ENCODE measurements at regions not wholly inside any gene's neighbourhood (a gene's known extent, or its start where the extent isn't known, plus 50 kb on each side); places are given as distances from the start of the nearest gene placed in this dataset.
A peak's percentile ranks its signal among the peaks of the same experiment; 100 is the strongest.
"Not testable (repeated sequence)": the region's sequence is repeated elsewhere in the genome, so short reads cannot be mapped to it uniquely, and the experiment has no call there.

- Histone ChIP-seq H4K20me1 (ENCODE audit: low read depth) (no peaks in the 10 kb centered on the region), H2AFZ (replicated peaks) (no peak overlapping the region), H3K9me3 (ENCODE audit: low read depth) (no peaks in the 10 kb centered on the region), H3K9ac (no peak overlapping the region), H3F3A (ENCODE audit: low read depth) (no peaks in the 10 kb centered on the region), H3K4me1 (no peaks in the 10 kb centered on the region), H3K4me2 (no peak overlapping the region), H3K27ac (no peak overlapping the region), H3K36me3 (no peaks in the 10 kb centered on the region), H3K27me3 (no peaks in the 10 kb centered on the region), H3K4me3 (no peak overlapping the region), H3K79me2 (ENCODE audit: low read depth) (no peaks in the 10 kb centered on the region)
- Mint-ChIP-seq H3K4me3 (no peak overlapping the region), H3K9me3 (peaks cover 8% of the 10 kb centered on the region), H3K27me3 (ENCODE audit: insufficient read depth, low read depth) (peaks cover 2% of the 10 kb centered on the region), H3K4me1 (no peaks in the 10 kb centered on the region), H3K27ac (no peak overlapping the region), H3K36me3 (no peaks in the 10 kb centered on the region)
- TF ChIP-seq EZH2 (IDR thresholded peaks at IDR 0.05) (no peak), EZH2phosphoT487 (IDR thresholded peaks at IDR 0.05) (no peak)
- DNase-seq (ENCODE audit: low spot score), result no peak
Observed at GRCh38 chr4:187692626-187693025, 302.9 kb upstream of the ZFP42 start.

GRCh38 chr4:187695531-187695930 lies 300.0 kb upstream of the ZFP42 start:
- H3K4me3 ChIP-seq; H3K4me1 ChIP-seq; H3K9me3 ChIP-seq (ENCODE audit: low read depth); DNase-seq (ENCODE audit: low spot score); H3K36me3 ChIP-seq; H3K27ac ChIP-seq; H3K27ac Mint-ChIP-seq; H3K9ac ChIP-seq; H3K79me2 ChIP-seq (ENCODE audit: low read depth); H3K27me3 Mint-ChIP-seq (ENCODE audit: insufficient read depth, low read depth); H2AFZ ChIP-seq (replicated peaks); H4K20me1 ChIP-seq (ENCODE audit: low read depth); H3K27me3 ChIP-seq; H3F3A ChIP-seq (ENCODE audit: low read depth); H3K4me3 Mint-ChIP-seq; H3K4me1 Mint-ChIP-seq; H3K36me3 Mint-ChIP-seq; H3K4me2 ChIP-seq: not testable (repeated sequence)
- H3K9me3 Mint-ChIP-seq, result peaks cover 12% of the 10 kb centered on the region

GRCh38 chr4:187711586-187711985 lies 284.0 kb upstream of the ZFP42 start:
- no peak for DNase-seq (ENCODE audit: low spot score)
- Histone ChIP-seq H3K9ac (no peak overlapping the region), H3K4me1 (no peaks in the 10 kb centered on the region), H3K4me2 (no peak overlapping the region), H3K79me2 (ENCODE audit: low read depth) (no peaks in the 10 kb centered on the region), H3K27me3 (no peaks in the 10 kb centered on the region), H3K4me3 (no peak overlapping the region), H3F3A (ENCODE audit: low read depth) (no peaks in the 10 kb centered on the region), H3K36me3 (no peaks in the 10 kb centered on the region), H4K20me1 (ENCODE audit: low read depth) (no peaks in the 10 kb centered on the region), H2AFZ (replicated peaks) (no peak overlapping the region), H3K27ac (no peak overlapping the region), H3K9me3 (ENCODE audit: low read depth) (no peaks in the 10 kb centered on the region)
- Mint-ChIP-seq H3K9me3 (peaks cover 11% of the 10 kb centered on the region), H3K4me3 (no peak overlapping the region), H3K4me1 (no peaks in the 10 kb centered on the region), H3K27me3 (ENCODE audit: insufficient read depth, low read depth) (peaks cover 2% of the 10 kb centered on the region), H3K36me3 (no peaks in the 10 kb centered on the region), H3K27ac (no peak overlapping the region)
- TF ChIP-seq EZH2phosphoT487 (IDR thresholded peaks at IDR 0.05) (no peak), CTCF (IDR thresholded peaks at IDR 0.05) (no peak), EZH2 (IDR thresholded peaks at IDR 0.05) (no peak)

GRCh38 chr4:187714957-187715356 lies 280.6 kb upstream of the ZFP42 start:
- H3K27ac ChIP-seq, result no peak overlapping the region
- no peak overlapping the region for H2AFZ ChIP-seq (replicated peaks)
- H3K9me3 Mint-ChIP-seq, result no peaks in the 10 kb centered on the region
- TF ChIP-seq CTCF (IDR thresholded peaks at IDR 0.05) (peak; percentile 8), EZH2phosphoT487 (IDR thresholded peaks at IDR 0.05) (no peak)
- H3K4me3 ChIP-seq, result no peak overlapping the region
- no peaks in the 10 kb centered on the region for H4K20me1 ChIP-seq (ENCODE audit: low read depth)
- no peak overlapping the region for H3K4me3 Mint-ChIP-seq
- no peak overlapping the region for H3K4me2 ChIP-seq
- H3K79me2 ChIP-seq (ENCODE audit: low read depth), result no peaks in the 10 kb centered on the region
- no peaks in the 10 kb centered on the region for H3F3A ChIP-seq (ENCODE audit: low read depth)
- H3K27me3 ChIP-seq, result no peaks in the 10 kb centered on the region
- H3K36me3 ChIP-seq, result no peaks in the 10 kb centered on the region
- DNase-seq (ENCODE audit: low spot score), result no peak
- H3K27me3 Mint-ChIP-seq (ENCODE audit: insufficient read depth, low read depth), result peaks cover 2% of the 10 kb centered on the region
- H3K9ac ChIP-seq, result no peak overlapping the region
- no peaks in the 10 kb centered on the region for H3K9me3 ChIP-seq (ENCODE audit: low read depth)
- H3K27ac Mint-ChIP-seq, result no peak overlapping the region
- H3K36me3 Mint-ChIP-seq, result no peaks in the 10 kb centered on the region
- no peaks in the 10 kb centered on the region for H3K4me1 Mint-ChIP-seq
- H3K4me1 ChIP-seq, result no peaks in the 10 kb centered on the region

Measured in neural progenitor cell (in vitro differentiated cells).